CD14-positive monocyte (primary cell): ENCODE measurements at regions not wholly inside any gene's neighbourhood (a gene's known extent, or its start where the extent isn't known, plus 50 kb on each side); places are given as distances from the start of the nearest gene placed in this dataset.
"Not testable (repeated sequence)": the region's sequence is repeated elsewhere in the genome, so short reads cannot be mapped to it uniquely, and the experiment has no call there.

Experiments
- DNase-seq, 3 donors: peaks; one replicate each; pipeline ENCODE4 v3.0.0-alpha.2; 2011 to 2022
- H2AFZ ChIP-seq: 2 replicates; pipeline ENCODE4 v1.6.0; 2012; ENCODE audit warnings: mild to moderate bottlenecking, low read depth, low read length, inconsistent platforms; ENCODE audit not compliant: insufficient read depth, poor library complexity, severe bottlenecking
- H3K27ac ChIP-seq, 2 donors: 1 replicate in 1 of 2; 2 replicates in 1 of 2; pipeline ENCODE4 v1.5.1; 2012 to 2013; ENCODE audit warnings: low read length in 2 of 2, control low read depth in 1 of 2, inconsistent platforms in 1 of 2, low read depth in 1 of 2, mild to moderate bottlenecking in 1 of 2
- H3K27me3 ChIP-seq, 2 donors: one replicate each; pipeline versions ENCODE4 v1.6.0 to v1.6.1; 2011 to 2013; ENCODE audit warnings: low read length in 2 of 2; ENCODE audit not compliant: control insufficient read depth in 2 of 2, insufficient read depth in 2 of 2
- H3K36me3 ChIP-seq, 2 donors: replicated peaks in 1 of 2; 1 replicate in 1 of 2; 2 replicates in 1 of 2; pipeline versions ENCODE4 v1.5.1 to v1.6.1; 2012 to 2013; ENCODE audit warnings: low read length in 2 of 2, control low read depth in 1 of 2, inconsistent platforms in 1 of 2, mild to moderate bottlenecking in 1 of 2; ENCODE audit not compliant: insufficient read depth in 2 of 2, control insufficient read depth in 1 of 2
- H3K4me1 ChIP-seq, 2 donors: 1 replicate in 1 of 2; 2 replicates in 1 of 2; pipeline versions ENCODE4 v1.5.1 to v1.6.1; 2012 to 2013; ENCODE audit warnings: low read length in 2 of 2, control low read depth in 1 of 2, inconsistent platforms in 1 of 2, mild to moderate bottlenecking in 1 of 2, moderate library complexity in 1 of 2; ENCODE audit not compliant: insufficient read depth in 2 of 2, control insufficient read depth in 1 of 2
- H3K4me2 ChIP-seq: replicated peaks from 2 replicates; pipeline ENCODE3; 2012; ENCODE audit warnings: low read length, moderate library complexity, mild to moderate bottlenecking; ENCODE audit not compliant: poor library complexity, severe bottlenecking; ENCODE audit errors: extremely low read depth
- H3K4me3 ChIP-seq, 3 experiments: fragments of 200-600 bp in 1 of 3; sonication (generic) in 1 of 3; replicated peaks in 1 of 3; 1 replicate in 2 of 3; 2 replicates in 1 of 3; pipeline ENCODE4 v1.5.1; 2011 to 2013; ENCODE audit warnings: low read length in 3 of 3, mild to moderate bottlenecking in 3 of 3, control low read depth in 2 of 3, low read depth in 2 of 3, inconsistent platforms in 1 of 3, moderate library complexity in 1 of 3
- H3K79me2 ChIP-seq: 2 replicates; pipeline ENCODE4 v1.6.0; 2012; ENCODE audit warnings: mild to moderate bottlenecking, control low read depth, inconsistent platforms, low read length, moderate library complexity; ENCODE audit not compliant: insufficient read depth
- H3K9ac ChIP-seq: 2 replicates; pipeline ENCODE4 v1.6.0; 2017; ENCODE audit warnings: low read length, mild to moderate bottlenecking; ENCODE audit not compliant: insufficient read depth, poor library complexity, severe bottlenecking
- H3K9me3 ChIP-seq, 2 donors: replicated peaks in 1 of 2; 1 replicate in 1 of 2; 2 replicates in 1 of 2; pipeline versions ENCODE4 v1.5.1 to v1.6.1; 2012 to 2013; ENCODE audit warnings: low read length in 2 of 2, control low read depth in 1 of 2; ENCODE audit not compliant: control insufficient read depth in 1 of 2, insufficient read depth in 1 of 2
- H4K20me1 ChIP-seq: 2 replicates; pipeline ENCODE4 v1.6.0; 2012; ENCODE audit warnings: mild to moderate bottlenecking, low read length, control low read depth, moderate library complexity; ENCODE audit not compliant: insufficient read depth
- H3K27ac Mint-ChIP-seq, 7 donors: one replicate each; pipeline ENCODE4 v1.8.0; 2020; ENCODE audit warnings: mild to moderate bottlenecking in 7 of 7, mixed read lengths in 7 of 7, moderate library complexity in 6 of 7, inconsistent platforms in 2 of 7
- H3K27me3 Mint-ChIP-seq, 3 donors: one replicate each; pipeline ENCODE4 v1.8.0; 2021 to 2022; ENCODE audit warnings: low read depth in 3 of 3, mild to moderate bottlenecking in 3 of 3, mixed read lengths in 3 of 3, moderate library complexity in 3 of 3, inconsistent platforms in 1 of 3
- H3K36me3 Mint-ChIP-seq, 2 donors: one replicate each; pipeline ENCODE4 v1.8.0; 2020; ENCODE audit warnings: mixed read lengths in 2 of 2, inconsistent platforms in 1 of 2, mild to moderate bottlenecking in 1 of 2
- H3K4me1 Mint-ChIP-seq: one replicate; pipeline ENCODE4 v1.8.0; 2020; ENCODE audit warnings: mild to moderate bottlenecking, mixed read lengths
- H3K4me3 Mint-ChIP-seq, 2 donors: one replicate each; pipeline ENCODE4 v1.8.0; 2020; ENCODE audit warnings: mild to moderate bottlenecking in 2 of 2, mixed read lengths in 2 of 2, moderate library complexity in 1 of 2
- H3K9me3 Mint-ChIP-seq, 7 donors: one replicate each; pipeline ENCODE4 v1.8.0; 2020 to 2022; ENCODE audit warnings: mixed read lengths in 7 of 7, mild to moderate bottlenecking in 6 of 7, moderate library complexity in 6 of 7, inconsistent platforms in 2 of 7
- WGBS: methylation state at CpG from one replicate; pipeline ENCODE4 v1.1.5; 2013; ENCODE audit warnings: missing lambda C conversion rate; ENCODE audit not compliant: insufficient coverage; 5-methylcytosine and 5-hydroxymethylcytosine counted together
- intact Hi-C, 2 donors: fragments of 100-400 bp; cut with micrococcal nuclease; formaldehyde crosslinking; loops; one replicate each; pipeline versions ENCODE4 v1.15.0 to v1.15.1; 2023
- TF ChIP-seq, protein P1 (sequence below): fragments of 200-600 bp; IDR thresholded peaks from one replicate; pipeline ENCODE4 v1.8.0; 2022; ENCODE audit warnings: antibody characterized with exemption, mild to moderate bottlenecking

DNA sequence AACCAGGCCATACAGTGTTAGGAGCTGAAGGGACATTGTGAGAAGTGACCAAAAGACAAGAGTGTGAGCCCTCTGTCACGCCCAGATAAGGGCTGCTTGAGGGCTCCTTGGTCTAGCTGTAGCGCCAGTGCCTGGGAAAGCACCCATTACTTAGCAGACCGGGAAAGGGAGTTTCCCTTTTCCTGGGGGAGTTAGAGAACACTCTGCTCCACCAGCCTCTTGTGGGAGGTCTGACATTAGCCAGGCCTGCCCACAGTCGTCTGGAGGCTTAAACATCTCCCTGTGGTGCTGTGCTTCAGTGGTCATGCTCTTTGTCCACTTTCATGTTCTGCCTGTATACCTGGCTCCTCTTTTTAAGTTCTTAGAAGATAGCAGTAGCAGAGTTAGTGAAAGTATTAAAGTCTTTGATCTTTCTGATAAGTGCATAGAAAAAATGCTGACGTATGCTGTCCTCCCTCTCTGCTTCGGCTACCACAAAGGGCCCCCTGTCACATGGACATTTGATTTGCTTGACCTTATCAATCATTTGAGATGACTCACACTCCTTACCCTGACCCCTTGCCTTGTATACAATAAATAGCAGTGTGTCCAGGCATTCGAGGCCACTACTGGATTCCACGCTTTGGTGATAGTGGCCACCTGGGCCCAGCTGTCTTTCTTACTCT is 201.5 kb upstream of the ECI2 start:
- H3K36me3 ChIP-seq, result no peaks in the 10 kb centered on the region

DNA sequence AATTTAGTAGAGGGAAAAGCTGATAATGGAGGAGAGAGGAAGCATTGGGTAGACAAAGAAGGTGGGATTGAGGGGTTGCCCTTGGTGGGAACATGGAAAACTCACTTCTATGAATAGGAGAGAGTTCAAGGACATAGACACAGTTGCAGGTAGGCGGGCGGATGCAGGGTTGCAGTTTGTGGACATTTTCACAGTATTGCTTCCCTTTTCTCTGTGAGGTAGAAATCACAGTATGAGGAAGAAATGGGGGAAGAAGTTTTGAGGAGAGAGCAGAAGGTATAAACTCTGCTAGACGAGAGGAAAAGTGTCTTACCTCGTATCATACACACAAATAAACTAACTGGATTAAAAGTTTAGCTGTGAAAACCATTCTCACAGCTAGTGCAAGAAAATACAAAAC is 200.7 kb upstream of the ECI2 start:
- peaks cover 0 to 2% (median 2%) of the 10 kb centered on the region in 3 donors for H3K27me3 Mint-ChIP-seq
- WGBS, result no CpG with 5 or more reads among the region's 4 CpGs
- H3K4me1 Mint-ChIP-seq, result peaks cover 3% of the 10 kb centered on the region
- Histone ChIP-seq H3K4me2 (no peak overlapping the region), H4K20me1 (no peaks in the 10 kb centered on the region), H3K27me3 (no peaks in the 10 kb centered on the region), H3K9ac (no peak overlapping the region), H2AFZ (no peak overlapping the region), H3K36me3 (no peaks in the 10 kb centered on the region), H3K9me3 (no peaks in the 10 kb centered on the region), H3K4me3 (no peak overlapping the region), H3K27ac (no peak overlapping the region), H3K79me2 (no peaks in the 10 kb centered on the region), H3K4me1 (no peaks in the 10 kb centered on the region)
- no peak overlapping the region for H3K4me3 Mint-ChIP-seq
- intact Hi-C loops, result no loop called here
- H3K36me3 Mint-ChIP-seq, result no peaks in the 10 kb centered on the region
- TF ChIP-seq, protein P1, sequence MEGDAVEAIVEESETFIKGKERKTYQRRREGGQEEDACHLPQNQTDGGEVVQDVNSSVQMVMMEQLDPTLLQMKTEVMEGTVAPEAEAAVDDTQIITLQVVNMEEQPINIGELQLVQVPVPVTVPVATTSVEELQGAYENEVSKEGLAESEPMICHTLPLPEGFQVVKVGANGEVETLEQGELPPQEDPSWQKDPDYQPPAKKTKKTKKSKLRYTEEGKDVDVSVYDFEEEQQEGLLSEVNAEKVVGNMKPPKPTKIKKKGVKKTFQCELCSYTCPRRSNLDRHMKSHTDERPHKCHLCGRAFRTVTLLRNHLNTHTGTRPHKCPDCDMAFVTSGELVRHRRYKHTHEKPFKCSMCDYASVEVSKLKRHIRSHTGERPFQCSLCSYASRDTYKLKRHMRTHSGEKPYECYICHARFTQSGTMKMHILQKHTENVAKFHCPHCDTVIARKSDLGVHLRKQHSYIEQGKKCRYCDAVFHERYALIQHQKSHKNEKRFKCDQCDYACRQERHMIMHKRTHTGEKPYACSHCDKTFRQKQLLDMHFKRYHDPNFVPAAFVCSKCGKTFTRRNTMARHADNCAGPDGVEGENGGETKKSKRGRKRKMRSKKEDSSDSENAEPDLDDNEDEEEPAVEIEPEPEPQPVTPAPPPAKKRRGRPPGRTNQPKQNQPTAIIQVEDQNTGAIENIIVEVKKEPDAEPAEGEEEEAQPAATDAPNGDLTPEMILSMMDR, result no peak
- no peak for DNase-seq
- no peak overlapping the region for H3K27ac Mint-ChIP-seq
- H3K9me3 Mint-ChIP-seq, result peaks cover 0 to 7% (median 5%) of the 10 kb centered on the region in 7 donors

More for the DNA sequence above, 201.5 kb upstream of the ECI2 start:
- H3K36me3 Mint-ChIP-seq, result no peaks in the 10 kb centered on the region
- Histone ChIP-seq H3K9ac (no peak overlapping the region), H3K79me2 (no peaks in the 10 kb centered on the region), H2AFZ (no peak overlapping the region), H3K4me1 (no peaks in the 10 kb centered on the region), H4K20me1 (no peaks in the 10 kb centered on the region), H3K4me2 (no peak overlapping the region), H3K27ac (no peak overlapping the region), H3K4me3 (no peak overlapping the region), H3K27me3 (no peaks in the 10 kb centered on the region), H3K9me3 (no peaks in the 10 kb centered on the region)
- TF ChIP-seq, protein P1, result no peak
- DNase-seq, result no peak
- H3K27me3 Mint-ChIP-seq, result peaks cover 0 to 2% (median 2%) of the 10 kb centered on the region in 3 donors
- peaks cover 0 to 7% (median 3%) of the 10 kb centered on the region in 7 donors for H3K9me3 Mint-ChIP-seq
- 67% methylated on average over 1 of the region's 8 CpGs for WGBS
- no peak overlapping the region for H3K27ac Mint-ChIP-seq
- intact Hi-C loops, result no loop called here
- H3K4me1 Mint-ChIP-seq, result peaks cover 3% of the 10 kb centered on the region
- no peak overlapping the region for H3K4me3 Mint-ChIP-seq

- H3K9me3 Mint-ChIP-seq, H3K79me2 ChIP-seq, H3K36me3 ChIP-seq, H3K27ac Mint-ChIP-seq, H2AFZ ChIP-seq, intact Hi-C loops, H3K4me3 Mint-ChIP-seq, H4K20me1 ChIP-seq, H3K4me1 Mint-ChIP-seq, DNase-seq, H3K4me3 ChIP-seq, H3K27me3 Mint-ChIP-seq, H3K27ac ChIP-seq, H3K9ac ChIP-seq, H3K9me3 ChIP-seq, H3K27me3 ChIP-seq, H3K36me3 Mint-ChIP-seq, H3K4me1 ChIP-seq, H3K4me2 ChIP-seq: not testable (repeated sequence)
- 98% methylated on average over 4 of the region's 24 CpGs for WGBS
These were observed 198.9 kb upstream of the ECI2 start for GRCh38 chr6:4334158-4334740.
